Osteoblast (primary cell): ENCODE measurements at regions not wholly inside any gene's neighbourhood (a gene's known extent, or its start where the extent isn't known, plus 50 kb on each side); places are given as distances from the start of the nearest gene placed in this dataset.

Source experiments
- DNase-seq: peaks from one replicate; pipeline ENCODE4 v3.0.0; 2011; ENCODE audit warnings: low spot score, mixed read lengths; ENCODE audit not compliant: insufficient read length; ENCODE audit errors: missing footprints
- H2AFZ ChIP-seq: 2 replicates; pipeline ENCODE4 v1.6.0; 2011; ENCODE audit warnings: mild to moderate bottlenecking, low read length
- H3K27ac ChIP-seq: 2 replicates; pipeline ENCODE4 v1.5.1; 2011; ENCODE audit warnings: mild to moderate bottlenecking, low read depth, low read length, moderate library complexity
- H3K27me3 ChIP-seq: 2 replicates; pipeline ENCODE4 v1.6.0; 2012; ENCODE audit warnings: mild to moderate bottlenecking, control low read depth, inconsistent platforms, low read length, moderate library complexity; ENCODE audit not compliant: insufficient read depth
- H3K36me3 ChIP-seq: 2 replicates; pipeline ENCODE4 v1.5.1; 2011; ENCODE audit warnings: mild to moderate bottlenecking, low read length, control low read depth, moderate library complexity; ENCODE audit not compliant: insufficient read depth
- H3K4me1 ChIP-seq: 2 replicates; pipeline ENCODE4 v1.5.1; 2011; ENCODE audit warnings: mild to moderate bottlenecking, low read length, control low read depth, moderate library complexity; ENCODE audit not compliant: insufficient read depth
- H3K4me2 ChIP-seq: 2 replicates; pipeline ENCODE4 v1.6.0; 2011; ENCODE audit warnings: mild to moderate bottlenecking, low read length; ENCODE audit not compliant: insufficient read depth
- H3K4me3 ChIP-seq: fragments of 200-600 bp; sonication (generic); 3 replicates; pipeline ENCODE4 v1.5.1; 2012; ENCODE audit warnings: mild to moderate bottlenecking, low read length, inconsistent platforms; ENCODE audit not compliant: insufficient read depth
- H3K79me2 ChIP-seq: 2 replicates; pipeline ENCODE4 v1.6.0; 2012; ENCODE audit warnings: mild to moderate bottlenecking, low read length, control low read depth, inconsistent platforms; ENCODE audit not compliant: insufficient read depth
- H3K9me3 ChIP-seq: 2 replicates; pipeline ENCODE4 v1.5.1; 2011; ENCODE audit warnings: low read depth, low read length, control low read depth
- H4K20me1 ChIP-seq: 2 replicates; pipeline ENCODE4 v1.6.0; 2012; ENCODE audit warnings: mild to moderate bottlenecking, low read length, control low read depth; ENCODE audit not compliant: insufficient read depth
- TF ChIP-seq, protein P1 (sequence below): IDR thresholded peaks from 2 replicates; pipeline ENCODE4 v1.5.1; 2011; ENCODE audit warnings: mild to moderate bottlenecking, low read depth, low read length, moderate library complexity; ENCODE audit errors: extremely low read depth

DNA sequence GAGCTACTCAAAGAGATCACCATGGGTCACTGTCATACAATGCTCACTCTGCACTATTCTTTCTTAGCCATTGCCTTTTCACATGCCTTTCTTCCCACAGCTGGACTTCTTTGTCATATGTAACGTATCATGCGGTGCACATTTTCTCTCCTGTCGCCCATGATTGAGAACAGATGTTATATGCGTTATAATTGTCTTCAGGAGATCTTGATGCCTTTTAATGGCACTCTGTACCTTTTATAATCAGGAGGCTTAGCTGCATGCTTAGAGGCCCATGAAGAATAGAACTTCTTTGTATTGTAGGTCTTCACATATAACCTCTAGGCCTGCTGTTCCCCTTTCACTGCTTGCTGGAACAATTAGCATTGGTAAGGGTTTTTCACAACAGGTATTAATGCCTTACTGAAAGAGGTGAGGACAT is 436.1 kb downstream of the CDH10 start:
- TF ChIP-seq, protein P1, sequence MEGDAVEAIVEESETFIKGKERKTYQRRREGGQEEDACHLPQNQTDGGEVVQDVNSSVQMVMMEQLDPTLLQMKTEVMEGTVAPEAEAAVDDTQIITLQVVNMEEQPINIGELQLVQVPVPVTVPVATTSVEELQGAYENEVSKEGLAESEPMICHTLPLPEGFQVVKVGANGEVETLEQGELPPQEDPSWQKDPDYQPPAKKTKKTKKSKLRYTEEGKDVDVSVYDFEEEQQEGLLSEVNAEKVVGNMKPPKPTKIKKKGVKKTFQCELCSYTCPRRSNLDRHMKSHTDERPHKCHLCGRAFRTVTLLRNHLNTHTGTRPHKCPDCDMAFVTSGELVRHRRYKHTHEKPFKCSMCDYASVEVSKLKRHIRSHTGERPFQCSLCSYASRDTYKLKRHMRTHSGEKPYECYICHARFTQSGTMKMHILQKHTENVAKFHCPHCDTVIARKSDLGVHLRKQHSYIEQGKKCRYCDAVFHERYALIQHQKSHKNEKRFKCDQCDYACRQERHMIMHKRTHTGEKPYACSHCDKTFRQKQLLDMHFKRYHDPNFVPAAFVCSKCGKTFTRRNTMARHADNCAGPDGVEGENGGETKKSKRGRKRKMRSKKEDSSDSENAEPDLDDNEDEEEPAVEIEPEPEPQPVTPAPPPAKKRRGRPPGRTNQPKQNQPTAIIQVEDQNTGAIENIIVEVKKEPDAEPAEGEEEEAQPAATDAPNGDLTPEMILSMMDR, result no peak
- no peak overlapping the region for H3K4me3 ChIP-seq
- H4K20me1 ChIP-seq, result no peaks in the 10 kb centered on the region
- H3K4me1 ChIP-seq, result no peaks in the 10 kb centered on the region
- peaks cover 2% of the 10 kb centered on the region for H3K9me3 ChIP-seq
- no peak for DNase-seq
- H2AFZ ChIP-seq, result no peak overlapping the region
- H3K27ac ChIP-seq, result no peak overlapping the region
- H3K27me3 ChIP-seq, result no peaks in the 10 kb centered on the region
- H3K4me2 ChIP-seq, result no peak overlapping the region
- no peaks in the 10 kb centered on the region for H3K79me2 ChIP-seq
- no peaks in the 10 kb centered on the region for H3K36me3 ChIP-seq

DNA sequence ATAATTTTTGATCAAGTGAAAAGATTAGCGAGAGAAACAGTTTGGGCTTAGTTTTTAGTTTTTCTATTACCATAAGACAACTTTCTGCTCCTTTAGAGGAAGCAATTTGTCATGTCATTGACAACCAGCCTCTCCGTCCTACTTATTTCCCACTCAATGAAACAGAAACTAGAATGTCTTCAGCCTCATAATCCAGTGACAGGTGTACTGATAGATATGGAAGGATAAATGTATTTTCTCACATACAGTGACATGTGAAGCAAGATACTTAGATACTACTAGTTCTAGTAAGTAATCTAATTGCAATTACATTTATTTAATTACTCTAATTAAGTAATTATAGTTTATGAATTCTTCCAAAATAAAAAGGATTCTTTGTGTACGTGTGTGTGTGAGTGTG is 429.7 kb downstream of the CDH10 start:
- no peaks in the 10 kb centered on the region for H4K20me1 ChIP-seq

DNA sequence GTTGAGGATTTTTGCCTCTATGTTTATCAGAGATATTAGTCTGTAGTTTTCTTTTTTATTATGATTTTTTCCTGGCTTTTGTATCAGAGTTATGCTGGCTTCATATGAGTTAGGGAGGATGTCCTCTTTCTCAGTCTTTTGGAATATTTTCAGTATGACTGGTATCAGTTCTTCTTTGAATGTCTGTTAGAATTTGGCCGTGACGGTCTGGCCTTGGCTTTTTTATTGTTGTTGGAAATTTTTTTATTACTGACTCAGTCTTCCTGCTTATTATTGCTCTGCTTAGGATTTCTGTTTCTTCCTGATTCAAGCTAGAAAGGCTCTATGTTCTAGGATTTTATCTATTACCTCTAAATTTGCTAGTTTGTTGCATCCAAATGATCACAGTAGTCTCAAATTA is 421.9 kb downstream of the CDH10 start:
- H3K4me3 ChIP-seq, result no peak overlapping the region
- no peak overlapping the region for H2AFZ ChIP-seq
- no peak overlapping the region for H3K4me2 ChIP-seq

More for the DNA sequence above, 429.7 kb downstream of the CDH10 start:
- no peaks in the 10 kb centered on the region for H3K27me3 ChIP-seq
- H3K9me3 ChIP-seq, result no peaks in the 10 kb centered on the region
- H3K79me2 ChIP-seq, result no peaks in the 10 kb centered on the region
- H3K4me2 ChIP-seq, result no peak overlapping the region
- H2AFZ ChIP-seq, result no peak overlapping the region
- no peak overlapping the region for H3K27ac ChIP-seq
- no peaks in the 10 kb centered on the region for H3K4me1 ChIP-seq
- H3K36me3 ChIP-seq, result no peaks in the 10 kb centered on the region
- TF ChIP-seq, protein P1, result no peak
- no peak overlapping the region for H3K4me3 ChIP-seq
- DNase-seq, result no peak

DNA sequence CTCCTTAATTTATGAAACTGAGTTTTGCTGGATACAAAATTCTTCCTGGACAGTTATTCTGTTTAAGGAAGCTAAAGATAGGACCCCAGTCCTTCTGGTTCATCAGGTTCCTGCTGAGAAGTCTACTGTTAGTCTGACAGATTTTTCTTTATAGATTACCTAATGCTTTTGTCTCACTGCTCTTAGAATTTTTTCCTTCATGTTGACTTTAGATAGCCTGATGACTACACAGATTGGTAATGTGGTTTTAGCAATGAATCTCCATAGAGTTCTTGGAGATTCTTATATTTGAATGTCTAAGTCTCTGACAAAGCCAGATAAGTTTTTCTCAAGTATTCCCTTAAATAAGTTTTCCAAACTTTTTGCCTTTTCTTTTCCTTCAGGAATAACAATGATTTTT is 419.7 kb downstream of the CDH10 start:
- Histone ChIP-seq H3K4me3 (no peak overlapping the region), H2AFZ (no peak overlapping the region), H3K79me2 (no peaks in the 10 kb centered on the region), H3K9me3 (no peaks in the 10 kb centered on the region), H3K27me3 (no peaks in the 10 kb centered on the region), H3K4me2 (no peak overlapping the region), H3K27ac (no peak overlapping the region), H3K36me3 (no peaks in the 10 kb centered on the region), H3K4me1 (no peaks in the 10 kb centered on the region), H4K20me1 (no peaks in the 10 kb centered on the region)
- TF ChIP-seq, protein P1, result no peak
- no peak for DNase-seq

More for the DNA sequence above, 421.9 kb downstream of the CDH10 start:
- H3K27ac ChIP-seq, result no peak overlapping the region
- H3K27me3 ChIP-seq, result no peaks in the 10 kb centered on the region
- H3K9me3 ChIP-seq, result no peaks in the 10 kb centered on the region
- TF ChIP-seq, protein P1, result no peak
- no peaks in the 10 kb centered on the region for H3K36me3 ChIP-seq
- no peak for DNase-seq
- H3K79me2 ChIP-seq, result no peaks in the 10 kb centered on the region
- no peaks in the 10 kb centered on the region for H4K20me1 ChIP-seq
- no peaks in the 10 kb centered on the region for H3K4me1 ChIP-seq
